CMK (cell line): ENCODE measurements at regions not wholly inside any gene's neighbourhood (a gene's known extent, or its start where the extent isn't known, plus 50 kb on each side); places are given as distances from the start of the nearest gene placed in this dataset.

Experiments
- DNase-seq: peaks from one replicate; pipeline ENCODE4 v3.0.0-alpha.2; 2010; ENCODE audit warnings: low read depth

- no peak for DNase-seq
Measured at GRCh38 chr14:34014936-34015335, 64.1 kb upstream of the EGLN3 start.

- no peak for DNase-seq
Measured at GRCh38 chr14:34013721-34014060, 62.8 kb upstream of the EGLN3 start.

- DNase-seq, result no peak
Measured at GRCh38 chr14:34012978-34013720, 62.3 kb upstream of the EGLN3 start.

- DNase-seq, result no peak
Measured at GRCh38 chr14:34012369-34012768, 61.5 kb upstream of the EGLN3 start.

- DNase-seq, result no peak
Measured at GRCh38 chr14:34009956-34010355, 59.1 kb upstream of the EGLN3 start.

GRCh38 chr14:34007902-34008301 lies 57.0 kb upstream of the EGLN3 start:
- no peak for DNase-seq

- no peak for DNase-seq
Measured at GRCh38 chr14:34005901-34006300, 55.0 kb upstream of the EGLN3 start.

GRCh38 chr14:34004881-34005280 lies 54.0 kb upstream of the EGLN3 start:
- no peak for DNase-seq

GRCh38 chr14:34003691-34004090 lies 52.8 kb upstream of the EGLN3 start:
- DNase-seq, result no peak

GRCh38 chr14:34003082-34003668 lies 52.3 kb upstream of the EGLN3 start:
- DNase-seq, result no peak
